Spinal cord (tissue), 9 donors: ENCODE measurements at regions not wholly inside any gene's neighbourhood (a gene's known extent, or its start where the extent isn't known, plus 50 kb on each side); places are given as distances from the start of the nearest gene placed in this dataset.

Experiments used
- DNase-seq, 6 donors: peaks; one replicate each; pipeline versions ENCODE4 v3.0.0 to v3.0.0-alpha.2; 2013 to 2015; ENCODE audit warnings: low spot score in 6 of 6, low read depth in 4 of 6
- H3K27ac ChIP-seq: one replicate; pipeline ENCODE4 v1.5.1; 2013; ENCODE audit warnings: low read depth, low read length, control low read depth
- H3K27me3 ChIP-seq: one replicate; pipeline ENCODE4 v1.6.1; 2013; ENCODE audit warnings: low read length; ENCODE audit not compliant: control insufficient read depth, insufficient read depth
- H3K36me3 ChIP-seq: one replicate; pipeline ENCODE4 v1.6.1; 2013; ENCODE audit warnings: low read length; ENCODE audit not compliant: control insufficient read depth, insufficient read depth
- H3K4me1 ChIP-seq: one replicate; pipeline ENCODE4 v1.6.1; 2013; ENCODE audit warnings: low read length; ENCODE audit not compliant: control insufficient read depth, insufficient read depth
- H3K4me3 ChIP-seq: one replicate; pipeline ENCODE4 v1.5.1; 2013; ENCODE audit warnings: low read depth, low read length, control low read depth
- H3K9me3 ChIP-seq: one replicate; pipeline ENCODE4 v1.6.1; 2013; ENCODE audit warnings: low read length; ENCODE audit not compliant: control insufficient read depth, insufficient read depth
- WGBS: methylation state at CpG from one replicate; pipeline ENCODE4 v1.1.5; 2013; ENCODE audit warnings: missing lambda C conversion rate; ENCODE audit not compliant: insufficient coverage; 5-methylcytosine and 5-hydroxymethylcytosine counted together
- donor health status: healthy.

DNA sequence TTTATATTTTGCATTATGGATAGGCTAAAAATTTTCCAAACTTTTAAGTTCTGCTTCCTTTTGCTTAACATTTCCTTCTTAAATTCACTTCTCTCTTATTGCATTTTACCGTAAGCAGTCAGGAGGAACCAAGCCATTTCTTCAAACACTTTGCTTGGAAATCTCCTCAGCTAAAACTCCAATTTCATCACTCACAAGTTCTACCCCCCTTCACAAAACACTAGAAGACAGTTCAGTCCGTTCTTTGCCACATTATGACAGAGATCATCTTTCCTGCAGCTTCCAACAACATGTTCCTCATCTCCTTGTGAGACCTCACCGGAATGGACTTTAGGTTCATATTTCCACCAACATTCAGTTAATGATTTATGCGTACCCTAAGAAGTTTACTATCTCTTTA is 79.2 kb upstream of the LY86 start:
- no peak for DNase-seq
- no peak overlapping the region for H3K27ac ChIP-seq
- no peaks in the 10 kb centered on the region for H3K27me3 ChIP-seq
- H3K4me3 ChIP-seq: no peak overlapping the region
- H3K36me3 ChIP-seq: no peaks in the 10 kb centered on the region
- no peaks in the 10 kb centered on the region for H3K4me1 ChIP-seq
- H3K9me3 ChIP-seq: peaks cover 2% of the 10 kb centered on the region
- WGBS: 86% methylated on average over 2 of the region's 4 CpGs

DNA sequence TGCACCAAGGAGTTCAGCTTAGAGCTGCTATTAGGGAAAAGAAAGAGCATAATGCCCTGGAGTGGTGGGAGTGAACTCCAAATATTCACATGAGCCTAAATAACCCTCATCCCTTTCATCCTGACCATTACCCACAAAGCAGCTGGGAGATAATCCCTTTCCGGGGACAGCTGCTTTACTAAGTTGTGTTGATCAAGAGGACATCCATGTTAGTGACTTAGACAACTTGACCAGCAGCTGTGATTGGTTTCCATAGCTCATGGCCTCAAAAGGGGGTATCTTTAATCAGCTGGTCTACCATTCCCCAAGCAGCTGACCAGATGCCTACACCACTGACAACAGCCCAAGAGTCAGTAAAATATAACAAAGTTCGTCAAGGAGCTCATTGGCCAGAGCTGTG is 75.8 kb upstream of the LY86 start:
- no CpG with 5 or more reads among the region's 2 CpGs for WGBS

GRCh38 chr6:6515691-6516607 is 72.6 kb upstream of the LY86 start:
- H3K27ac ChIP-seq: no peak overlapping the region
- H3K36me3 ChIP-seq: no peaks in the 10 kb centered on the region
- H3K9me3 ChIP-seq: no peaks in the 10 kb centered on the region
- no peaks in the 10 kb centered on the region for H3K4me1 ChIP-seq
- no peak overlapping the region for H3K4me3 ChIP-seq
- H3K27me3 ChIP-seq: no peaks in the 10 kb centered on the region
- DNase-seq: no peak
- 94% methylated on average over 13 of the region's 15 CpGs for WGBS

More for the DNA sequence above, 75.8 kb upstream of the LY86 start:
- Histone ChIP-seq H3K9me3 (no peaks in the 10 kb centered on the region), H3K36me3 (no peaks in the 10 kb centered on the region), H3K4me3 (no peak overlapping the region), H3K27ac (no peak overlapping the region), H3K4me1 (no peaks in the 10 kb centered on the region), H3K27me3 (no peaks in the 10 kb centered on the region)
- no peak for DNase-seq

- H3K27ac ChIP-seq: no peak overlapping the region
Measured at GRCh38 chr6:6516666-6517458, 71.7 kb upstream of the LY86 start.

GRCh38 chr6:6518631-6519427 is 69.7 kb upstream of the LY86 start:
- 68% methylated on average over 4 of the region's 7 CpGs for WGBS
- no peak for DNase-seq
- H3K4me3 ChIP-seq: no peak overlapping the region
- H3K27ac ChIP-seq: no peak overlapping the region
- no peaks in the 10 kb centered on the region for H3K27me3 ChIP-seq
- no peaks in the 10 kb centered on the region for H3K9me3 ChIP-seq
- no peaks in the 10 kb centered on the region for H3K4me1 ChIP-seq
- H3K36me3 ChIP-seq: no peaks in the 10 kb centered on the region

More at GRCh38 chr6:6516666-6517458, 71.7 kb upstream of the LY86 start:
- no peak overlapping the region for H3K4me3 ChIP-seq
- DNase-seq: peak in 1 of 6 donors; percentile 13
- H3K36me3 ChIP-seq: no peaks in the 10 kb centered on the region
- 97% methylated on average over 6 of the region's 11 CpGs for WGBS
- no peaks in the 10 kb centered on the region for H3K4me1 ChIP-seq
- no peaks in the 10 kb centered on the region for H3K27me3 ChIP-seq
- no peaks in the 10 kb centered on the region for H3K9me3 ChIP-seq

- Histone ChIP-seq H3K27ac (no peak overlapping the region), H3K4me1 (no peaks in the 10 kb centered on the region), H3K36me3 (no peaks in the 10 kb centered on the region), H3K9me3 (no peaks in the 10 kb centered on the region), H3K4me3 (no peak overlapping the region), H3K27me3 (no peaks in the 10 kb centered on the region)
- WGBS: 89% methylated on average over 8 of the region's 8 CpGs
- no peak for DNase-seq
Measured at GRCh38 chr6:6521961-6522482, 66.5 kb upstream of the LY86 start.

DNA sequence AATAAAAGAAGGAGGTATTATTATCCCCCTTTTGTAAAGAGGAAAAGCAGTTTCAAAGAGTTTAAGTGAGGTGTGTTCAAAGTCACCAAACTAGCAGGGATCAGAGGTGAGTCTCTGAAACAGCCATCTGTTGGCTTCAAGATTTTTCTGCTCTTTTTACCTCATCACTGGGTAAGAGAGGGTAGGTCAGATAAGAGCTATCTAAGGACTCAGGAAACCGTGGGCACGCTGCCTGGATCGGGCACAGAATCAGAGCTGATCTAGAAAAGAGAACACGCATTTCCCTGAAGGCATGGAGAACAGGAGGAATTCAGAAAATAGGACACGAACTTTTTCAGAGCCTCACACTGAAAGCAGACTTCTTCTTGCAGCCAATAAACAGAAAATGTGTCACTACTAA is 65.8 kb upstream of the LY86 start:
- H3K9me3 ChIP-seq: no peaks in the 10 kb centered on the region
- H3K27me3 ChIP-seq: no peaks in the 10 kb centered on the region
- H3K27ac ChIP-seq: no peak overlapping the region
- H3K36me3 ChIP-seq: no peaks in the 10 kb centered on the region
- no peak overlapping the region for H3K4me3 ChIP-seq
- 96% methylated on average over 4 of the region's 5 CpGs for WGBS
- DNase-seq: no peak
- no peaks in the 10 kb centered on the region for H3K4me1 ChIP-seq

DNA sequence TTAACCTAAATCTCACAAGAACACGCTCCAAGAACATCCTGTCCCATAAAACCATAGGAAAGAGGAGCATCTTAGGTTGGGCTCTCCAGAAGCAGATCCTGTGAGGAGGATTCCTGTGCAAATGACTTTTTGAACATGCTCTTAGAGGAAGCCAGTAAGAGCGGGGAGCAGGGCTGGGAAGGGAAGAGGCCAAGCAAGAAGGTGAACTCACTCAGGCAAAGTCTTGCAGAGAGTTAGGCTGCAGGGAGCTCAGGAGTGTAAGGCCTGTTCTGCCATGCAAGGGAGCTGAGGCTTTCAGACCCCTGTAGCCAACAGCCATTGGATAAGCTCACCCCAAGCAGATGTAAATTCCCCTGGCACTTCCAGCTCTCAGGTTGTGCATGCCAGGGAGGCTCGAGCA is 63.6 kb upstream of the LY86 start:
- Histone ChIP-seq H3K9me3 (no peaks in the 10 kb centered on the region), H3K36me3 (no peaks in the 10 kb centered on the region), H3K27ac (no peak overlapping the region), H3K4me3 (no peak overlapping the region), H3K4me1 (no peaks in the 10 kb centered on the region), H3K27me3 (no peaks in the 10 kb centered on the region)
- no peak for DNase-seq
- WGBS: 90% methylated on average over 1 of the region's 3 CpGs

- WGBS: no CpG with 5 or more reads among the region's 2 CpGs
- H3K27ac ChIP-seq: no peak overlapping the region
- H3K4me3 ChIP-seq: no peak overlapping the region
Measured at GRCh38 chr6:6525933-6526332, 62.6 kb upstream of the LY86 start.

More at GRCh38 chr6:6525933-6526332, 62.6 kb upstream of the LY86 start:
- Histone ChIP-seq H3K4me1 (no peaks in the 10 kb centered on the region), H3K27me3 (no peaks in the 10 kb centered on the region), H3K9me3 (no peaks in the 10 kb centered on the region), H3K36me3 (no peaks in the 10 kb centered on the region)
- no peak for DNase-seq
